GM13977 (cell line): ENCODE measurements at regions not wholly inside any gene's neighbourhood (a gene's known extent, or its start where the extent isn't known, plus 50 kb on each side); places are given as distances from the start of the nearest gene placed in this dataset.

Experiments used
- DNase-seq: peaks from one replicate; pipeline ENCODE4 v3.0.0; 2012; ENCODE audit warnings: low spot score
- CTCF ChIP-seq: IDR thresholded peaks from 2 replicates; pipeline ENCODE4 v1.5.1; 2012; ENCODE audit warnings: mild to moderate bottlenecking, control low read depth; ENCODE audit not compliant: insufficient read depth; ENCODE audit errors: extremely low read depth, missing control alignments
- in situ Hi-C: fragments of 300-500 bp; cut with MboI; formaldehyde crosslinking; loops from one replicate; pipeline ENCODE4 v1.12.0; 2022; ENCODE audit warnings: low sequenced_read_pairs, low pct_unique_long_range_greater_than_20kb, mixed read lengths, inconsistent platforms; ENCODE audit not compliant: unreplicated experiment

GRCh38 chr5:74254257-74254656 is 386.3 kb downstream of the ENC1 start:
- DNase-seq: no peak
- no peak for TF ChIP-seq CTCF
- in situ Hi-C loops: no loop called here

GRCh38 chr5:74252044-74252443 is 388.5 kb downstream of the ENC1 start:
- no peak for DNase-seq
- TF ChIP-seq CTCF: no peak
- in situ Hi-C loops: no loop called here

GRCh38 chr5:74251141-74252035 is 389.1 kb downstream of the ENC1 start:
- TF ChIP-seq CTCF: no peak
- no peak for DNase-seq
- in situ Hi-C loops: no loop called here

- in situ Hi-C loops: no loop called here
- no peak for TF ChIP-seq CTCF
- no peak for DNase-seq
Observed at GRCh38 chr5:74250304-74251102, 390.0 kb downstream of the ENC1 start.

- in situ Hi-C loops: no loop called here
- DNase-seq: no peak
Observed at GRCh38 chr5:74248576-74248975, 392.0 kb downstream of the ENC1 start.

More at GRCh38 chr5:74248576-74248975, 392.0 kb downstream of the ENC1 start:
- no peak for TF ChIP-seq CTCF
